HG03095 (cell line): ENCODE measurements at regions not wholly inside any gene's neighbourhood (a gene's known extent, or its start where the extent isn't known, plus 50 kb on each side); places are given as distances from the start of the nearest gene placed in this dataset.

ENCODE experiments used
- ATAC-seq: cut with Tn5 transposase; IDR thresholded peaks from one replicate; pipeline ENCODE4 v1.9.1; 2021; ENCODE audit warnings: moderate library complexity; ENCODE audit not compliant: unreplicated experiment

- no peak for ATAC-seq
These were observed 150.6 kb upstream of the RAB12 start for GRCh38 chr18:8458546-8459215.

GRCh38 chr18:8460748-8461147 lies 148.5 kb upstream of the RAB12 start:
- no peak for ATAC-seq

GRCh38 chr18:8461544-8461943 lies 147.7 kb upstream of the RAB12 start:
- ATAC-seq, result no peak

- no peak for ATAC-seq
These were observed 146.5 kb upstream of the RAB12 start for GRCh38 chr18:8462651-8463185.

GRCh38 chr18:8463791-8464190 lies 145.4 kb upstream of the RAB12 start:
- ATAC-seq, result no peak

- no peak for ATAC-seq
These were observed 141.0 kb upstream of the RAB12 start for GRCh38 chr18:8468191-8468590.

GRCh38 chr18:8468921-8469335 lies 140.3 kb upstream of the RAB12 start:
- ATAC-seq, result no peak

- ATAC-seq, result no peak
These were observed 139.6 kb upstream of the RAB12 start for GRCh38 chr18:8469544-8470130.

GRCh38 chr18:8471372-8471771 lies 137.9 kb upstream of the RAB12 start:
- no peak for ATAC-seq

GRCh38 chr18:8474661-8475060 lies 134.6 kb upstream of the RAB12 start:
- no peak for ATAC-seq

GRCh38 chr18:8477615-8478014 lies 131.6 kb upstream of the RAB12 start:
- no peak for ATAC-seq

- peak; percentile 72 for ATAC-seq
These were observed 130.9 kb upstream of the RAB12 start for GRCh38 chr18:8478166-8478967.

GRCh38 chr18:8478968-8479370 lies 130.3 kb upstream of the RAB12 start:
- ATAC-seq, result no peak

- no peak for ATAC-seq
These were observed 129.4 kb upstream of the RAB12 start for GRCh38 chr18:8479789-8480188.

GRCh38 chr18:8480506-8481328 lies 128.5 kb upstream of the RAB12 start:
- ATAC-seq, result no peak

GRCh38 chr18:8484951-8485350 lies 124.3 kb upstream of the RAB12 start:
- ATAC-seq, result no peak

GRCh38 chr18:8489761-8490160 lies 119.5 kb upstream of the RAB12 start:
- no peak for ATAC-seq

- ATAC-seq, result no peak
These were observed 117.7 kb upstream of the RAB12 start for GRCh38 chr18:8491516-8491915.

GRCh38 chr18:8493141-8493540 lies 116.1 kb upstream of the RAB12 start:
- no peak for ATAC-seq

- no peak for ATAC-seq
These were observed 113.1 kb upstream of the RAB12 start for GRCh38 chr18:8496186-8496585.

- ATAC-seq, result no peak
These were observed 110.3 kb upstream of the RAB12 start for GRCh38 chr18:8498905-8499304.
